ENCODE measurements at regions not wholly inside any gene's neighbourhood (a gene's known extent, or its start where the extent isn't known, plus 50 kb on each side); places are given as distances from the start of the nearest gene placed in this dataset.

DNA sequence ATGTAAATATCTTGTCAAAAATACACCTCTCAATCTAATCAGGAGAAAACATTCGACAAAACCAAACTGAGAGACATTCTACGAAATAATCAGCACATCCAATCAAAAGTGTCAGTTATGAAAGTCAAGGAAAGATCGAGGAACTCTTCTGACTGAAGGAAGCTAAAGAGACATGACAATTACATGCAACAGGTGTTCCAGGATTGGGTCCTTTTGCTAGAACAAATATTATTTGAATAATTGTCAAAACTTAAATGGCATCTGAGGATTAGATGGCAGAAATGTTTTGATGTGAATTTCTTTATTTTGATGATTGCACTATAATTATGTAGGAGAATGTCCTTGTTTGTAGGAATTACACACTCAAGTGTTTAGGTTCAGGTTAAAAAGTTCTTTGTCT lies 124.1 kb upstream of the HES1 start:
- POLR2A ChIA-PET, result interaction anchor here (1.6 kb wide), 1 partner anchor 9 kb away, joined by 3 read pairs; no protein-coding TSS in a partner anchor

DNA sequence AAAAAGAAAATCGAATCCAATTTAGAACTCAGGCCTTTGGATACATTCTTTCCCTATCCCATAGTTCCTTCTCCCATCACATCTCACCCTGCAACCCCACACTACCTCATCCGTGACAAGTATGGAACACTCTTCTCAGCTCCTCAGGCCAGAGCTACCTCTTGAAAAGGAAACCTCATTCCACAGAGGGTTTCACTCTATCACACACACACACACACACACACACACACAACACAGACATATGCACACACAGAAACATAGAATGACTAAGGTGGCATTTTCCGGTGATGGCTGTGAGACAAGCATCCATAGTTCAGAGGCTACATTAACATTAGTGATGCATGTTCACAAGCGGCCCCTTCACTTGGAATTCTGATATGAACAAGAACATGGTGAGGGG lies 122.0 kb upstream of the HES1 start:
- POLR2A ChIA-PET, result no interaction called here
- no peaks in the 10 kb centered on the region for H3K9me3 ChIP-seq (ENCODE audit: control insufficient read depth, insufficient read depth, low read depth, low read length)
- TF ChIP-seq, protein P1, sequence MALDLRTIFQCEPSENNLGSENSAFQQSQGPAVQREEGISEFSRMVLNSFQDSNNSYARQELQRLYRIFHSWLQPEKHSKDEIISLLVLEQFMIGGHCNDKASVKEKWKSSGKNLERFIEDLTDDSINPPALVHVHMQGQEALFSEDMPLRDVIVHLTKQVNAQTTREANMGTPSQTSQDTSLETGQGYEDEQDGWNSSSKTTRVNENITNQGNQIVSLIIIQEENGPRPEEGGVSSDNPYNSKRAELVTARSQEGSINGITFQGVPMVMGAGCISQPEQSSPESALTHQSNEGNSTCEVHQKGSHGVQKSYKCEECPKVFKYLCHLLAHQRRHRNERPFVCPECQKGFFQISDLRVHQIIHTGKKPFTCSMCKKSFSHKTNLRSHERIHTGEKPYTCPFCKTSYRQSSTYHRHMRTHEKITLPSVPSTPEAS (tag by site-specific recombination; IDR thresholded peaks at IDR 0.05), result peak; percentile 46
- TF ChIP-seq OSR2 (tag by site-specific recombination; IDR thresholded peaks at IDR 0.05), result no peak

More for the DNA sequence above, 124.1 kb upstream of the HES1 start:
- H3K4me1 ChIP-seq (ENCODE audit: control insufficient read depth, insufficient read depth, low read length), result no peaks in the 10 kb centered on the region
- TF ChIP-seq ZNF423 (tag by site-specific recombination; IDR thresholded peaks at IDR 0.05), result no peak
- no peak for TF ChIP-seq MEIS1 (CRISPR knock-in tag; IDR thresholded peaks at IDR 0.05; ENCODE audit: borderline replicate concordance)
- peak; percentile 80 for TF ChIP-seq SCRT1 (tag by site-specific recombination; IDR thresholded peaks at IDR 0.05; ENCODE audit: borderline replicate concordance)
- peak; percentile 91 for TF ChIP-seq SCRT2 (tag by site-specific recombination; IDR thresholded peaks at IDR 0.05)
- CTCF ChIA-PET, result no interaction called here
- no peaks in the 10 kb centered on the region for H3K36me3 ChIP-seq (ENCODE audit: control insufficient read depth in 2 of 2, insufficient read depth in 1 of 2, low read length in 2 of 2)
- no peak overlapping the region for H3K27ac ChIP-seq (ENCODE audit: extremely low read depth, low read depth, low read length)
- no peak overlapping the region for H3K4me3 ChIP-seq (ENCODE audit: low read depth, low read length)
- H3K9me3 ChIP-seq (ENCODE audit: control insufficient read depth, insufficient read depth, low read depth, low read length), result no peaks in the 10 kb centered on the region

DNA sequence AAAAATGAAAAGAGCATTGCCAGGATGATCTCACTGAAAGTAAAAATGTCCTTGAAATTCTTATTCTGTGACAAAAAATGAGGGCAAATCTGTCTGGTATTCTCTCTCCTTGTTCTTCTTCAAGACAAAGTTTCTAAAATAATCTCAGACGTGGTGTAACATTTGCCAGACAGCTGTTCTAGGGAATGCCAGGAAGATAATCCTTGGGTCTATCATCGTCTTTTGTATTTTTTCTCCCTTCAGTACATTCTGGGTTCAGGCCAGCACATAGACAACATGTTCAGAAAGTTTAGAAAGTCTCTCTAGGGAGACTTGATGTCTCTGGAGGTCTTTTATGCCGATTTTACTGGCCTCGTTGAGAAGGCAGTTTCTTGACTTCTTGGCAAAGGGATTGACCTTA lies 121.2 kb upstream of the HES1 start:
- H3K4me3 ChIP-seq (ENCODE audit: low read depth, low read length), result no peak overlapping the region
- POLR2A ChIA-PET, result no interaction called here
- CTCF ChIA-PET, result interaction anchor here (0.7 to 0.9 kb wide), 2 partner anchors 11 to 233 kb away, joined by 3 to 5 read pairs; no protein-coding TSS in a partner anchor
- H3K27ac ChIP-seq (ENCODE audit: extremely low read depth, low read depth, low read length), result no peak overlapping the region
- H3K9me3 ChIP-seq (ENCODE audit: control insufficient read depth, insufficient read depth, low read depth, low read length), result no peaks in the 10 kb centered on the region
- no peaks in the 10 kb centered on the region for H3K36me3 ChIP-seq (ENCODE audit: control insufficient read depth in 2 of 2, insufficient read depth in 1 of 2, low read length in 2 of 2)
- no peaks in the 10 kb centered on the region for H3K4me1 ChIP-seq (ENCODE audit: control insufficient read depth, insufficient read depth, low read length)
- TF ChIP-seq ZNF664 (tag by site-specific recombination; IDR thresholded peaks at IDR 0.05) (no peak), ZNF670 (tag by site-specific recombination; IDR thresholded peaks at IDR 0.05; ENCODE audit: low read depth) (no peak), ZNF140 (tag by site-specific recombination; IDR thresholded peaks at IDR 0.05) (no peak), ZBTB21 (tag by site-specific recombination; IDR thresholded peaks at IDR 0.05) (no peak), ZNF830 (tag by site-specific recombination; IDR thresholded peaks at IDR 0.05; ENCODE audit: low read depth) (no peak), BCL11A (tag by site-specific recombination; IDR thresholded peaks at IDR 0.05; ENCODE audit: low read depth) (no peak), ZNF530 (tag by site-specific recombination; IDR thresholded peaks at IDR 0.05; ENCODE audit: low read depth) (no peak), ZNF514 (tag by site-specific recombination; IDR thresholded peaks at IDR 0.05) (no peak), ZNF114 (tag by site-specific recombination; IDR thresholded peaks at IDR 0.05) (no peak)
- TF ChIP-seq, protein P2, sequence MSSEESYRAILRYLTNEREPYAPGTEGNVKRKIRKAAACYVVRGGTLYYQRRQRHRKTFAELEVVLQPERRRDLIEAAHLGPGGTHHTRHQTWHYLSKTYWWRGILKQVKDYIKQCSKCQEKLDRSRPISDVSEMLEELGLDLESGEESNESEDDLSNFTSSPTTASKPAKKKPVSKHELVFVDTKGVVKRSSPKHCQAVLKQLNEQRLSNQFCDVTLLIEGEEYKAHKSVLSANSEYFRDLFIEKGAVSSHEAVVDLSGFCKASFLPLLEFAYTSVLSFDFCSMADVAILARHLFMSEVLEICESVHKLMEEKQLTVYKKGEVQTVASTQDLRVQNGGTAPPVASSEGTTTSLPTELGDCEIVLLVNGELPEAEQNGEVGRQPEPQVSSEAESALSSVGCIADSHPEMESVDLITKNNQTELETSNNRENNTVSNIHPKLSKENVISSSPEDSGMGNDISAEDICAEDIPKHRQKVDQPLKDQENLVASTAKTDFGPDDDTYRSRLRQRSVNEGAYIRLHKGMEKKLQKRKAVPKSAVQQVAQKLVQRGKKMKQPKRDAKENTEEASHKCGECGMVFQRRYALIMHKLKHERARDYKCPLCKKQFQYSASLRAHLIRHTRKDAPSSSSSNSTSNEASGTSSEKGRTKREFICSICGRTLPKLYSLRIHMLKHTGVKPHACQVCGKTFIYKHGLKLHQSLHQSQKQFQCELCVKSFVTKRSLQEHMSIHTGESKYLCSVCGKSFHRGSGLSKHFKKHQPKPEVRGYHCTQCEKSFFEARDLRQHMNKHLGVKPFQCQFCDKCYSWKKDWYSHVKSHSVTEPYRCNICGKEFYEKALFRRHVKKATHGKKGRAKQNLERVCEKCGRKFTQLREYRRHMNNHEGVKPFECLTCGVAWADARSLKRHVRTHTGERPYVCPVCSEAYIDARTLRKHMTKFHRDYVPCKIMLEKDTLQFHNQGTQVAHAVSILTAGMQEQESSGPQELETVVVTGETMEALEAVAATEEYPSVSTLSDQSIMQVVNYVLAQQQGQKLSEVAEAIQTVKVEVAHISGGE (tag by site-specific recombination; conservative IDR thresholded peaks at IDR 0.05; ENCODE audit: low read depth), result no peak

More for the DNA sequence above, 122.0 kb upstream of the HES1 start:
- Histone ChIP-seq H3K4me3 (ENCODE audit: low read depth, low read length) (no peak overlapping the region), H3K36me3 (ENCODE audit: control insufficient read depth in 2 of 2, insufficient read depth in 1 of 2, low read length in 2 of 2) (no peaks in the 10 kb centered on the region), H3K4me1 (ENCODE audit: control insufficient read depth, insufficient read depth, low read length) (no peaks in the 10 kb centered on the region), H3K27ac (ENCODE audit: extremely low read depth, low read depth, low read length) (no peak overlapping the region)
- CTCF ChIA-PET, result interaction anchor here (0.7 kb wide), 1 partner anchor 10 kb away, joined by 5 read pairs; no protein-coding TSS in a partner anchor

All from HEK293 (cell line).